Skeletal muscle satellite cell (primary cell): ENCODE measurements at regions not wholly inside any gene's neighbourhood (a gene's known extent, or its start where the extent isn't known, plus 50 kb on each side); places are given as distances from the start of the nearest gene placed in this dataset.
"Not testable (repeated sequence)": the region's sequence is repeated elsewhere in the genome, so short reads cannot be mapped to it uniquely, and the experiment has no call there.

Experiments
- H3K27me3 ChIP-seq: 2 replicates; pipeline ENCODE4 v1.7.0; 2013; ENCODE audit warnings: low read length; ENCODE audit not compliant: control insufficient read depth, insufficient read depth
- H3K36me3 ChIP-seq: 2 replicates; pipeline ENCODE4 v1.7.0; 2013; ENCODE audit warnings: mild to moderate bottlenecking, control low read depth, low read length; ENCODE audit not compliant: insufficient read depth
- H3K4me1 ChIP-seq: 2 replicates; pipeline ENCODE4 v1.7.0; 2013; ENCODE audit warnings: low read length; ENCODE audit not compliant: control insufficient read depth, insufficient read depth
- H3K4me2 ChIP-seq: 2 replicates; pipeline ENCODE4 v1.7.0; 2013; ENCODE audit warnings: mild to moderate bottlenecking, low read length
- H3K4me3 ChIP-seq: 2 replicates; pipeline ENCODE4 v1.7.0; 2013; ENCODE audit warnings: low read length
- H3K9ac ChIP-seq: 2 replicates; pipeline ENCODE4 v1.7.0; 2013; ENCODE audit warnings: mild to moderate bottlenecking, low read depth, low read length, moderate library complexity
- H3K9me3 ChIP-seq: replicated peaks from 2 replicates; pipeline ENCODE4 v1.7.0; 2013; ENCODE audit warnings: mild to moderate bottlenecking, control low read depth, low read length

- not testable (repeated sequence) for H3K4me1 ChIP-seq, H3K27me3 ChIP-seq, H3K36me3 ChIP-seq, H3K4me3 ChIP-seq, H3K9ac ChIP-seq, H3K4me2 ChIP-seq, H3K9me3 ChIP-seq
Observed at GRCh38 chr12:105895197-105895832, 243.4 kb downstream of the NUAK1 start.

DNA sequence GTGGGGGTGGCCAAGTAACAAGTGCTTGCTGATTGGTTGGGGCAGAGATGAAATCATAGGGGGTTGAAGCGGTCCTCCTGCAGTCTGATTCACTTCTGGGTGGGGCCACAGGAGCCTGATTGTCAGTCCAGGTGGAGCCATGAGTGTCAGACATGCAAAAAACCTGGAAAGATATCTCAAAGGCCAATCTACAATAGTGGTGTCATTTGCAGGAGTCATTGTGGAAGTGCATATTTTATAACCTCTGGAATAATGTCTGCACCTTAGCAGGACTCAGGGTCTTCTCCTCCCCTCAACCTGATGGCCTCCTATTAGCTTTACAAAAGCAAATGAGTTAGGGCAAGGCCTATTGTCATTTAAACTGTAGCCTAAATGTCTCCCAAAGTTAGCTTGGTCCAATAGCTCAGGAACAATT lies 241.4 kb downstream of the NUAK1 start:
- Histone ChIP-seq H3K4me2 (no peak overlapping the region), H3K9ac (no peak overlapping the region), H3K36me3 (no peaks in the 10 kb centered on the region), H3K4me3 (no peak overlapping the region), H3K4me1 (no peaks in the 10 kb centered on the region), H3K27me3 (no peaks in the 10 kb centered on the region), H3K9me3 (no peaks in the 10 kb centered on the region)

DNA sequence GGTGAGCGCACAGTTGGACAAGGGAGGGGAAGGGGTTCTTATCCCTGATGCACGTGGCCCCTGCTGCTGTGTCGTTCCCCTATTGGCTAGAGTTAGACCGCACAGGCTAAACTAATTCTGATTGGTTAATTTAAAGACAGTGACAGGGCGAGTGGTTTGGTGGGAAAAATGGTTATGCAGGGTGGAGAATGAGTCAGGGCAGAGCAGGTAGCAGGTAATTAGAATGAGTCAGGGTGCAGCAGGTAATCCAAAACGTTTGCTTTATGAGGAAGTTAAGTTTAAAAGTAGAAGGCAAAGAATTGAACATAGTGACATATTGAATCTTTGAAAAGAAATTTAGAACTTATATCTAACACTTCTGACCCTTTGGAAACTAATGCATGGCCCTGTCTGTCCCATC lies 240.5 kb downstream of the NUAK1 start:
- H3K9ac ChIP-seq, H3K9me3 ChIP-seq, H3K4me3 ChIP-seq: not testable (repeated sequence)

GRCh38 chr12:105899589-105899988 lies 239.2 kb downstream of the NUAK1 start:
- Histone ChIP-seq H3K4me1 (no peaks in the 10 kb centered on the region), H3K36me3 (no peaks in the 10 kb centered on the region)

More for the DNA sequence above, 240.5 kb downstream of the NUAK1 start:
- not testable (repeated sequence) for H3K27me3 ChIP-seq, H3K4me2 ChIP-seq, H3K4me1 ChIP-seq, H3K36me3 ChIP-seq

GRCh38 chr12:105906561-105906960 lies 232.2 kb downstream of the NUAK1 start:
- Histone ChIP-seq H3K4me2 (no peak overlapping the region), H3K9ac (no peak overlapping the region), H3K4me1 (no peaks in the 10 kb centered on the region), H3K27me3 (no peaks in the 10 kb centered on the region), H3K4me3 (no peak overlapping the region), H3K36me3 (no peaks in the 10 kb centered on the region), H3K9me3 (no peaks in the 10 kb centered on the region)

More at GRCh38 chr12:105899589-105899988, 239.2 kb downstream of the NUAK1 start:
- Histone ChIP-seq H3K27me3 (no peaks in the 10 kb centered on the region), H3K9me3 (no peaks in the 10 kb centered on the region), H3K9ac (no peak overlapping the region), H3K4me3 (no peak overlapping the region), H3K4me2 (no peak overlapping the region)

DNA sequence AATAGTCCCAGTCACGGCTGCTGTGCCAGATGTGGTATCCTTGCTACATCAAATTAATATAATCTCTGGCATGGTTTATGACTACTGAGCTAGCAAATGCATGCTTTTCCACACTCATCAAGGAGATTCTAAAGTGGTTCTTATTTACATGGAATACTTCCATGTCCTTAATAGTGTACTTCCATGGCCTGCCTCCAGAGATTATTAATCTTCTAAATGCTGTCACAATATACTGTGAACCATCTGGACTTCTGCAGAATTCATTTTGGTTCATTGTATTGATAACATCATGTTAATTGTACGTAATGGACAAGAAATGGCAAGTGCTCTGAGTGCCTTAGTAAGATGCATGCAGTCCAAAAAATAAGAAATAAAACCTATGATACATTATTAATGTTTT lies 230.8 kb downstream of the NUAK1 start:
- Histone ChIP-seq H3K9me3 (no peaks in the 10 kb centered on the region), H3K4me2 (no peak overlapping the region), H3K36me3 (no peaks in the 10 kb centered on the region), H3K4me3 (no peak overlapping the region), H3K27me3 (no peaks in the 10 kb centered on the region), H3K4me1 (no peaks in the 10 kb centered on the region), H3K9ac (no peak overlapping the region)

GRCh38 chr12:105910030-105910429 lies 228.7 kb downstream of the NUAK1 start:
- H3K4me1 ChIP-seq = no peaks in the 10 kb centered on the region
- H3K4me3 ChIP-seq = no peak overlapping the region
- H3K4me2 ChIP-seq = no peak overlapping the region
- H3K9me3 ChIP-seq = no peaks in the 10 kb centered on the region
- no peaks in the 10 kb centered on the region for H3K36me3 ChIP-seq
- H3K9ac ChIP-seq = no peak overlapping the region
- no peaks in the 10 kb centered on the region for H3K27me3 ChIP-seq

DNA sequence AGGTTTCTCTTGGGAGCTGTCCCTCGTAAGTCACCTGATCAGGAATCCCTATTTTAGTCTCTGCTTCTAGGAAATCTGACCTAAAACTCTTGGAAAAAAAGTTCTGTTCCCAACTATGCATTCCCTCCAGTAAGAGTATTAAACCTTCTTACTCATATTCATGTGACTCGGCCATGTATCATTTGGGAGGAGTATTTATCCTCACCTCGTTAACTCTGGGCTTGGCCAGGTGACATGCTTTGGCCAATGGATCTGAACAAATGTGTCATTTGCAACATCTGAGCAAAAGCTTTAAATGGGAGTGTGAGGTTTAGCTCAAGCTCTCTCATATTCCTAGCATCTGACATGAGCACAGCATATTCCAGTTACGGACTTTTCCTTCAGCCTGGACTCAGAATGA lies 226.8 kb downstream of the NUAK1 start:
- Histone ChIP-seq H3K9me3 (no peaks in the 10 kb centered on the region), H3K4me3 (no peak overlapping the region), H3K4me2 (no peak overlapping the region), H3K9ac (no peak overlapping the region), H3K36me3 (no peaks in the 10 kb centered on the region), H3K4me1 (no peaks in the 10 kb centered on the region), H3K27me3 (no peaks in the 10 kb centered on the region)

- no peaks in the 10 kb centered on the region for H3K27me3 ChIP-seq
- H3K4me1 ChIP-seq = no peaks in the 10 kb centered on the region
- H3K9me3 ChIP-seq = no peaks in the 10 kb centered on the region
- no peaks in the 10 kb centered on the region for H3K36me3 ChIP-seq
- H3K9ac ChIP-seq = no peak overlapping the region
- no peak overlapping the region for H3K4me2 ChIP-seq
- no peak overlapping the region for H3K4me3 ChIP-seq
Observed at GRCh38 chr12:105912882-105913678, 225.7 kb downstream of the NUAK1 start.

GRCh38 chr12:105915997-105916759 lies 222.6 kb downstream of the NUAK1 start:
- no peaks in the 10 kb centered on the region for H3K27me3 ChIP-seq
- H3K9ac ChIP-seq = no peak overlapping the region
- H3K4me3 ChIP-seq = no peak overlapping the region
- H3K9me3 ChIP-seq = no peaks in the 10 kb centered on the region
- no peak overlapping the region for H3K4me2 ChIP-seq
- no peaks in the 10 kb centered on the region for H3K4me1 ChIP-seq
- H3K36me3 ChIP-seq = no peaks in the 10 kb centered on the region

GRCh38 chr12:105916760-105917039 lies 222.1 kb downstream of the NUAK1 start:
- H3K4me1 ChIP-seq = no peaks in the 10 kb centered on the region
- no peaks in the 10 kb centered on the region for H3K27me3 ChIP-seq
- H3K36me3 ChIP-seq = no peaks in the 10 kb centered on the region
- H3K4me3 ChIP-seq = no peak overlapping the region
- no peaks in the 10 kb centered on the region for H3K9me3 ChIP-seq
- H3K9ac ChIP-seq = no peak overlapping the region
- H3K4me2 ChIP-seq = no peak overlapping the region
